Renal cortical epithelial cell (primary cell): ENCODE measurements at regions not wholly inside any gene's neighbourhood (a gene's known extent, or its start where the extent isn't known, plus 50 kb on each side); places are given as distances from the start of the nearest gene placed in this dataset.
A peak's percentile ranks its signal among the peaks of the same experiment; 100 is the strongest.

Experiments used
- DNase-seq: peaks from one replicate; pipeline ENCODE4 v3.0.0-alpha.2; 2011; ENCODE audit warnings: low read depth

- no peak for DNase-seq
Measured at GRCh38 chr4:108400309-108400708, 220.1 kb upstream of the RPL34 start.

- DNase-seq = no peak
Measured at GRCh38 chr4:108399610-108400265, 220.6 kb upstream of the RPL34 start.

- DNase-seq = no peak
Measured at GRCh38 chr4:108398836-108399235, 221.5 kb upstream of the RPL34 start.

GRCh38 chr4:108398316-108398715, 222.1 kb upstream of the RPL34 start:
- DNase-seq = peak; percentile 98

- DNase-seq = no peak
Measured at GRCh38 chr4:108397850-108398249, 222.5 kb upstream of the RPL34 start.

- peak; percentile 16 for DNase-seq
Measured at GRCh38 chr4:108396900-108397497, 223.4 kb upstream of the RPL34 start.

GRCh38 chr4:108395786-108396185, 224.6 kb upstream of the RPL34 start:
- DNase-seq = no peak

- peak; percentile 35 for DNase-seq
Measured at GRCh38 chr4:108393890-108394472, 225.2 kb upstream of the LEF1 start.

GRCh38 chr4:108391701-108392455, 223.1 kb upstream of the LEF1 start:
- no peak for DNase-seq

- peak; percentile 67 for DNase-seq
Measured at GRCh38 chr4:108385076-108385475, 216.3 kb upstream of the LEF1 start.

- peak; percentile 60 for DNase-seq
Measured at GRCh38 chr4:108384544-108384943, 215.8 kb upstream of the LEF1 start.

- DNase-seq = no peak
Measured at GRCh38 chr4:108383157-108383556, 214.4 kb upstream of the LEF1 start.

GRCh38 chr4:108382751-108383150, 214.0 kb upstream of the LEF1 start:
- no peak for DNase-seq

GRCh38 chr4:108378164-108378563, 209.4 kb upstream of the LEF1 start:
- DNase-seq = no peak

- no peak for DNase-seq
Measured at GRCh38 chr4:108377021-108377420, 208.3 kb upstream of the LEF1 start.

- DNase-seq = no peak
Measured at GRCh38 chr4:108375434-108375833, 206.7 kb upstream of the LEF1 start.

- no peak for DNase-seq
Measured at GRCh38 chr4:108372681-108373080, 203.9 kb upstream of the LEF1 start.

GRCh38 chr4:108371282-108371681, 202.6 kb upstream of the LEF1 start:
- no peak for DNase-seq

GRCh38 chr4:108370291-108371141, 201.8 kb upstream of the LEF1 start:
- DNase-seq = peak; percentile 20

GRCh38 chr4:108369035-108369655, 200.4 kb upstream of the LEF1 start:
- no peak for DNase-seq

GRCh38 chr4:108367751-108368150, 199.0 kb upstream of the LEF1 start:
- DNase-seq = no peak
